Right cardiac atrium (tissue), 5 donors: ENCODE measurements at regions not wholly inside any gene's neighbourhood (a gene's known extent, or its start where the extent isn't known, plus 50 kb on each side); places are given as distances from the start of the nearest gene placed in this dataset.
A peak's percentile ranks its signal among the peaks of the same experiment; 100 is the strongest.

Source experiments
- ATAC-seq, 2 donors: fragments of 200-7000 bp; cut with Tn5 transposase; one replicate each; pipeline versions ENCODE4 v1.8.0 to v1.9.1; 2020; ENCODE audit warnings: moderate library complexity in 2 of 2, mild to moderate bottlenecking in 1 of 2
- DNase-seq, 3 donors: peaks; one replicate each; pipeline ENCODE4 v3.0.0-alpha.2; 2020
- H3K27ac ChIP-seq: one replicate; pipeline ENCODE4 v1.5.1; 2013; ENCODE audit warnings: mild to moderate bottlenecking, low read length, control low read depth, moderate library complexity
- H3K27me3 ChIP-seq: one replicate; pipeline ENCODE4 v1.6.1; 2013; ENCODE audit not compliant: control insufficient read depth, insufficient read depth
- H3K4me1 ChIP-seq: one replicate; pipeline ENCODE4 v1.6.1; 2013; ENCODE audit warnings: low read length; ENCODE audit not compliant: control insufficient read depth, insufficient read depth
- H3K4me3 ChIP-seq: one replicate; pipeline ENCODE4 v1.5.1; 2013; ENCODE audit warnings: low read length, control low read depth
- H3K9me3 ChIP-seq: one replicate; pipeline ENCODE4 v1.6.1; 2013; ENCODE audit warnings: low read length; ENCODE audit not compliant: control insufficient read depth
- WGBS: extraction: QIAGEN DNeasy Blood & Tissue Kit; methylation state at CpG from one replicate; pipeline ENCODE4 v1.1.7; 2013; 5-methylcytosine and 5-hydroxymethylcytosine counted together
- intact Hi-C, 4 donors: fragments of 100-400 bp; cut with DNase I; formaldehyde crosslinking; loops; one replicate each; pipeline versions ENCODE4 v1.11.0 to v1.14.0; 2022 to 2023
- donor health status: healthy with polysubstance abuse.
- donor health status: DM: no; HTN: yes; CAD: no.
- donor health status: DM: no; HTN: no; CAD: no.
- donor health status: DM: no; HTN: yes; CAD: no; lungs with severe emphysema.
- donor health status: DM: yes; HTN: yes; CAD: no.

DNA sequence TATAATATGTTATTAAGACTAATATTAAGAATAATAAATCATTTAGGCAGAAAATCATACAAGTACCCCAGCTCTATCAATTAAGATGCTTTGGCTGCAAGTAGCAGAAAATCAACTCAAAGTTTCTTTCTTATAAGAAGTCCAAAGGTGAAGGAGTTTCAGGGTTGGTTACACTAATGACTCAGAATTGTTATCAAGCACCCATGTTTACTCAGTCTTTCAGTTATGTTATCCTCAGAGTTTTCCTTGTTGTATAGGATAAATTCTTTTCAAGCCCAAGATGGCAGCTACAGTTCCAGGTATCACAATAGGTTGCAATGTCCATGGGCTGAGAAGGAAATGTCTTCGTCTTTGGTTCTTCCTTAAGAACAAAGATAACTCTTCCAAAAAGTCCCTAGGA is 163.6 kb downstream of the TNFSF18 start:
- DNase-seq (no peak), ATAC-seq (no peak)
- intact Hi-C loops = no loop called here
- no peaks in the 10 kb centered on the region for H3K9me3 ChIP-seq
- WGBS = 95% methylated on average over 1 of the region's 1 CpG
- no peaks in the 10 kb centered on the region for H3K4me1 ChIP-seq
- no peak overlapping the region for H3K4me3 ChIP-seq
- H3K27ac ChIP-seq = no peak overlapping the region
- H3K27me3 ChIP-seq = no peaks in the 10 kb centered on the region

DNA sequence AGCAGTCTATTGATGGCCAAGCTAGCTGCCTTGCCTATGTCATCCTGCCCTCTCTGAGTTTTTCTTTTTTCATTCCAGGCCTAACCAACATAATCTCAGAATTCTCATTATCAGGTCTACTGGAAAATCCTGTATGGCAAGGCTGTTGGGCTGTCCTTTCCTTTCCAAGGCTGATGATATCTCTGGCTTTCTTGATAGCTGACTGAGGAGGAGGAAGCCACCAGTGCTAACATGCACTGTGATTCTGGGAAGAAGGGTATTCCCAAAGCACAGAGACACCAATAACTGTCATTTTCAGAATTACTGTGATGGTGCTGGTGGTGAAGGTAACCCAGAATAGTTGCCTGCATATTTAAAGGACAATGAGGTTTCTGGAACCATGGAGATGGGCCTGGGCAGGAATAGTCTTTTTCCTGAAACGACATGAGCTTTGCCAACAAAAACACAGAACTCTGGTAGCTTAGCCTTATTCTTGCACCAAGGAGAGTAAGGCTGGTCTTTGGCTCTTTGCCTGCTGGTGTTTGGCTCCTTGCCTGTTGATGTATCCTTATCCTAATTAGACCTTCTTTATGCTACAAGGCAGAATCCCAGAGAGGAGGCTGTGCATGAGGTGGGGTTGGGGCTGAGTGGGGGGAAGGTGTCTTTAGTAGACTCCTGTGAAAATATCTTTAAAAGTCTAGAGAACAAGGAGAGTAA is 157.4 kb downstream of the TNFSF18 start:
- Histone ChIP-seq H3K9me3 (no peaks in the 10 kb centered on the region), H3K4me1 (no peaks in the 10 kb centered on the region), H3K27me3 (no peaks in the 10 kb centered on the region), H3K27ac (no peak overlapping the region), H3K4me3 (no peak overlapping the region)
- intact Hi-C loops = no loop called here
- 27% methylated on average over 1 of the region's 1 CpG for WGBS
- DNase-seq (peak; percentile 61 to 81 (median 81)), ATAC-seq (peak; percentile 66 to 92)

DNA sequence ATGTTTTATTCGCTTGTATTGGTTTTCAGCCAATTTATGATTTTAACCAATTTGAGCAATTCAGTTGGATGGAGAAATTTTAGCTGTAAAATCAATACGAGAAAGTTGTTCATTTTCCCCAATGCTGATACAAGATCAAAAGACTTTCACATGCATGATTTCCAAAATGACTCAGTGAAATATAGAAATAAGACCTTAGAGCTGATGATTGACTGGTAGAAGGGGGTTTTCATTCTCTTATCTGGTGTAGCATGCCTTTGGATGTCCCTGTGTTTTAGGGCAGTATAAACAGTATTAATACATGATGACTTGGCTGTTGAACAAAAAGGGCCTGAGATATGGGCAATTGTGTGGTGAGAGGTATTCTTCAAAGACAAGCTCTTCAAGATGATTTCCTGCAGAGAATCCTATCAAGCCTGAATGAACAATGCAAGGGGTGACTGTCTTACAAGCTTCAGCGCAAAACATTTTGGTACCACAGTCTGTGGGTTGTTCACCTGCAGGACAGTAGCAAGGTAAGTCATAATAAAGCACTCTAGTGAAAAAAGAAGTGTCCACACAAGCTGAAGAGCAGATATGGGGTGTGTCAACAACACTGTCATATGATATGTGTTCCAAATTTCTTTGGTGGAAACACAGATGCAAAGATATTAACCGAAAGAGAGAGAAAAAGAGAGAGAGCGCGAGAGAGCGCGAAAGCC is 156.2 kb downstream of the TNFSF18 start:
- ATAC-seq = no peak
- Histone ChIP-seq H3K27me3 (no peaks in the 10 kb centered on the region), H3K4me3 (no peak overlapping the region), H3K27ac (no peak overlapping the region), H3K4me1 (no peaks in the 10 kb centered on the region), H3K9me3 (no peaks in the 10 kb centered on the region)
- intact Hi-C loops = no loop called here
- 72% methylated on average over 8 of the region's 8 CpGs for WGBS
- no peak for DNase-seq

DNA sequence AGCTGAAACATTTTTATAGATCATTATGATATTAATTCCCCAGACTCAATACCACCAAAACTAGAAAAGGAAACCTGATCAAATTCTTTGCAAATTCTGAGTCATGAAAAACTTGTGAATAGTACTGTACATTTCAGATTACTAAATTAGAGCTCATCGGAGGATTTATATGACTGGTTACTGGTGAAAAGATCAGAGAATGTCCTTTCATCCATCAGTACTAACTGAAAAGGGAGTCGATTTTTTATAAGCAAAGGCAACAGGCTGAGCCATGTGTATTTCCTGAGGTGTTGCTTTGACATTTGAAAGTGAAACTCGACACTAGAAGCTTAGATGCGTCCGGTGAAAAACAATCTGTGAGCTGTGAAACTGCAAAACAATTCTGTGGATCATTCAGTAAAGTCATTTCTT is 155.7 kb downstream of the TNFSF18 start:
- Histone ChIP-seq H3K4me3 (peak overlapping the region; percentile 20), H3K9me3 (no peaks in the 10 kb centered on the region), H3K27ac (no peak overlapping the region), H3K27me3 (no peaks in the 10 kb centered on the region), H3K4me1 (no peaks in the 10 kb centered on the region)
- intact Hi-C loops = no loop called here
- ATAC-seq (peak in 1 of 2 donors; percentile 58), DNase-seq (no peak)
- 14% methylated on average over 5 of the region's 5 CpGs for WGBS

DNA sequence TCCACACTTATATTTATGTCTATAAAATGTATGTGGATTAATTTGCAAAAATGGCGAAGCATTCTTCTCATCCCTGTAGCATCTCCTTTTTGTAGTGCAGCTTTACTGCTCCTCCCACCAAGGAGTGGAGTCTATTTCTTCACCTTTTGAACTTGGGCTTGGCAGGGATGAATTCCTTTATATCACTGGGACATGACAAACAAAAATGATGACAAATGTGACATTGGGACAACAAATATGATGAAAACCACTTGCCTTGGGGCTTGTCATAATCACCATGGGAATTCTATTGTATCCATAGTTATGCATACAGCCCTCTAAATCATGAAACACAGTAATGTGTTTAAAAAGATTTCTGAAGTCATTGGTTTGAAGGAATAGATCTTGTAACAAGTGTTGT is 155.0 kb downstream of the TNFSF18 start:
- H3K27me3 ChIP-seq = no peaks in the 10 kb centered on the region
- no peak for ATAC-seq
- no peaks in the 10 kb centered on the region for H3K9me3 ChIP-seq
- intact Hi-C loops = no loop called here
- WGBS = 93% methylated on average over 1 of the region's 1 CpG
- H3K4me3 ChIP-seq = no peak overlapping the region
- no peak overlapping the region for H3K27ac ChIP-seq
- no peak for DNase-seq
- no peaks in the 10 kb centered on the region for H3K4me1 ChIP-seq

DNA sequence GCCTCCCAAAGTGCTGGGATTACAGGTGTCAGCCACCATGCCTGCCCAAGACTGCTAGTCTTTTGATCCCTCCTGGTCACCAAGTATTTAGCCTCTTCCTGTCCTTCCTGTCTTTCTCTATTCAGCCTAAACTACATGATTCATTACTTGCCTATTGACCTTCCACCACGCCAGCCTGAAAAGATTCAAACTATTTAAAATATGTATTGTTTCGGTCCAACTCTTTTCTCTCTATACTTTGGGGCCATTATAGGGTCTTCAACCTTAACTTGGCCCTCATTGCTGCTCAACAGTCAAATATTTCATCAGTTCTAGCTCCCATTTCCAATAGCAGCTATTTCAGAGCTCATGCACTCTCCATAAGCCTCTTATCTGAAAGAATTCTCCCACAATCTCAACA is 153.0 kb downstream of the TNFSF18 start:
- H3K27me3 ChIP-seq = no peaks in the 10 kb centered on the region
- intact Hi-C loops = no loop called here
- no peaks in the 10 kb centered on the region for H3K9me3 ChIP-seq
- no peak overlapping the region for H3K27ac ChIP-seq
- DNase-seq = no peak
- 81% methylated on average over 2 of the region's 2 CpGs for WGBS
- H3K4me1 ChIP-seq = no peaks in the 10 kb centered on the region
- ATAC-seq = no peak
- no peak overlapping the region for H3K4me3 ChIP-seq

DNA sequence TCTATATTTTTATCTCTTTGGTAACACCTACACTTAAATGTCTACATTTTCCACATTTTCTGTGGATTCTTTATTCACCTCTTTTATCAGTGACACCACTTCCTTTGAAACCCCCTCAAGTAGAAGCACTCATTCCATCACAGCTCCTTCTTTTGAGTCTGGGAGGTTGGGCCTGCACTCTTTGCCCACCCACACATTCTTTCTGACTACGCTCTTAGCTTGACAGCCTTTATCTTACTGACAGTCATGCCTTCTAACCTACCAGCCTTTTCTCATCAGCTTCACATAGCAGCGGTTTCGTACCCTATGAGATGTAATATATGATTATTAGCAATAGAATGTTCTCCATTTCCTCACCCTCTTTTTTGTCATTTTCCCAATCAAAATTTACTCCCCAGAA is 151.9 kb downstream of the TNFSF18 start:
- H3K27me3 ChIP-seq = no peaks in the 10 kb centered on the region
- no peak overlapping the region for H3K27ac ChIP-seq
- 87% methylated on average over 3 of the region's 3 CpGs for WGBS
- no peaks in the 10 kb centered on the region for H3K4me1 ChIP-seq
- intact Hi-C loops = no loop called here
- H3K9me3 ChIP-seq = no peaks in the 10 kb centered on the region
- ATAC-seq (no peak), DNase-seq (no peak)
- H3K4me3 ChIP-seq = no peak overlapping the region

DNA sequence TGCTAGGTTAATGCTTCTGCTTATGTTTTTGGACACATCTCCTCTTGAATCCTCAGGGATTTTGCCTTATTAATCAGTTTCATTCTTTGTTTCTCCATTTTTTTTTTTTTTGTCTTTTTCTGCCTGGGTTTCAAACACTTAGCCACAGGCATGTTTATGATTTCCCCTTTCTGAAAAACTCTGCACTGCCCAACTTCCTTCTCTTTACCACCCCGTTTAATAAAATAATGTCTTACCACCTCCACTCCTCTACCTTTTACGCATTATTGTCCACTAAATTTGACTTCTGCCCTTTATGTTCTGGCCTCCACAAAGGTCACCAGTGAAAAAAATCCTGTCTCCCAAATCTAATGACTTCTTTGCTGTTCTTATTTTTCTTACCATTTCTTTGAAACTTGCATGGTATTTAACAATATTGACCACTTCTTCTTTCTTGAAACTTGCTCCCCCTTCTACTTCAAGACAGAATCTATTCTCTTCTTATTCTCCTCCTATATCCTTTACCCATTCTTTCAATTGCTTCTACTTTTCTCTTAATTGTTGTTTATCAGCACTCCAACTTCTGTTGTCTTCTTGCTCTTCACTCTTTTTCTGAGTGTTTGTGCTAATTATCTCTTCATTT is 150.3 kb downstream of the TNFSF18 start:
- Histone ChIP-seq H3K27me3 (no peaks in the 10 kb centered on the region), H3K4me3 (no peak overlapping the region), H3K4me1 (no peaks in the 10 kb centered on the region), H3K27ac (no peak overlapping the region), H3K9me3 (no peaks in the 10 kb centered on the region)
- 79% methylated on average over 2 of the region's 2 CpGs for WGBS
- DNase-seq = no peak
- ATAC-seq = no peak
- intact Hi-C loops = no loop called here

DNA sequence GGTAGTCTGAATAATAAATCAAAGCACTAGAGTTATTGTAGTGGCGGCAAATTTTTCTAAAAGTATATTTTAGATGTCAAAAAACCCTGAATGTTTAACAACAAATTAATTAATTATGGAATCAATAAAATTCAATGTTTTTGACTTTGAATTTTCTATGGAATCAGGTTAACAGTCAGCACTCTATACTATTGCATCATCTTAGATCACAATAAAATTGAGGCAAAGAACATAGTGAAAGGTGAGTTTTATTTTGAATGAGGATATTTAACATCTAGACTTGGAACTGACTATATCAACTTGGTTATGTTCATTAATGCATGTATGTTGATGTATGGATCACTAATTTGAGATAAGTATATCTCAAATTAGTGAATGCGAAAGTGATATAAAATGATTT is 148.5 kb downstream of the TNFSF18 start:
- H3K9me3 ChIP-seq = no peaks in the 10 kb centered on the region
- no peak overlapping the region for H3K4me3 ChIP-seq
- no peaks in the 10 kb centered on the region for H3K4me1 ChIP-seq
- ATAC-seq = no peak
- DNase-seq = no peak
- H3K27me3 ChIP-seq = no peaks in the 10 kb centered on the region
- intact Hi-C loops = no loop called here
- WGBS = 73% methylated on average over 2 of the region's 2 CpGs
- H3K27ac ChIP-seq = no peak overlapping the region

DNA sequence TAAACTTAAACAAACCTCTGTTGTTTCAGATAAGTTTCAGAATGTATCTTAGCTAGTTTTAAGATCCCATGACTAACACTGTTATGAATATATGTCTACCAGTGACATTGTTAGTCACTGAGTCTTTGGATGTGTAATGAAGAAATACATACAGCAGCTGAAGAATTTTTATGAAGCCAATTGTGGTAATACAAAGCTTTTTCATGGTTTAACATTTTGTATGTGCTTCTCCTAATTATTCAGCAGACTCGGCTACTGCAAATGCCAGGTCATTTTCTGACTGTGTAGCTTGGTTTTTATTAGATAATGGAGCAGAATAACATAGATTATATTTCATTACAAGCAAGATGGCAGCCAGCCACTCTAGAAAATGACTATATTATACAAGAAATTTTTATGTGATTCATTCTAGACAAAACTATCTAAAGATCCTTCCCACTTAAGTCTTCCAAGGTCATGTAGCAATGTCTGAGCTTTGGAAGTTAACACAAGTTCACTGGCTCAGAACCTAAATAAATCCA is 147.8 kb downstream of the TNFSF18 start:
- 68% methylated on average over 1 of the region's 1 CpG for WGBS
- ATAC-seq = no peak

DNA sequence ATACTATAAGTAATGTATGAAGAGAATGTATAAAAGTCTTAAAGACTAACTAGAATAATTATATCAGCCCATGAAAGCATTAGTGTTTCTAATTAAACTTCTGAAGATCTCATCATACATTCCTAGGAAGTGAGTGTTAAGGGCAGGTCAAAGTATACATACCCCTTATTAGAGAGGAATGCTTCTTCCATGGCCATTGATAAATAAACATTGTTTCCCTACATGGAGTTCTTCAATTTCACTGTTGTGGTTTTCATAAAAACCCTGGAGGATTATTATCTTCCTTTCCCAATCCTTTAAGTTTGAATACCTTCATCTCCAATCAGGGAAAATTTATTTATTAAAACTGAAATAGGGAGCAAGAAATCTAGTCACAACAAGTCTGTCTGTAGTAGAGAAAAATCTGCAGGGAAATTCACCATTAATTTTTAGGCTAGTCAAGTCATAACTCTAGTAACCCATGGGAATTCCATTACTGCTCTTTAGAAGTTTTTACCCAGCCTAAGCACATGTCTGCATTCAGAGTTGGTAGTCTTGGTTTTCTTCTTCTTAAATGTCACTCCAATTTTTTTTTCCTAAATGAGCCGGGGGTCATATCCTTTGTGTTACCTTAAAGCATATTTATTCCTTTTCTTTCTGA is 147.0 kb downstream of the TNFSF18 start:
- ATAC-seq = no peak
- Histone ChIP-seq H3K27ac (no peak overlapping the region), H3K4me1 (no peaks in the 10 kb centered on the region), H3K4me3 (no peak overlapping the region), H3K9me3 (no peaks in the 10 kb centered on the region), H3K27me3 (no peaks in the 10 kb centered on the region)
- WGBS = 68% methylated on average over 1 of the region's 1 CpG
- DNase-seq = no peak
- intact Hi-C loops = no loop called here

More for the DNA sequence above, 147.8 kb downstream of the TNFSF18 start:
- Histone ChIP-seq H3K27ac (no peak overlapping the region), H3K4me1 (no peaks in the 10 kb centered on the region), H3K9me3 (no peaks in the 10 kb centered on the region), H3K4me3 (no peak overlapping the region), H3K27me3 (no peaks in the 10 kb centered on the region)
- no peak for DNase-seq
- intact Hi-C loops = no loop called here
